Calu3 (cell line): ENCODE measurements at regions not wholly inside any gene's neighbourhood (a gene's known extent, or its start where the extent isn't known, plus 50 kb on each side); places are given as distances from the start of the nearest gene placed in this dataset.

Experiments
- BruUV-seq: library from RNA; stranded (reverse); fragments of 400-500 nt; replicated peaks from 2 replicates; lab custom pipeline; 2021; lab: Mats Ljungman, UMichigan
- CTCF ChIA-PET: fragments of 300-600 bp; sonication (Branson Sonifier 250); formaldehyde crosslinking; loops from one replicate; lab custom pipeline; 2022; ENCODE audit warnings: antibody characterized with exemption; lab: Charles Lee
- DNase-seq: peaks from one replicate; pipeline ENCODE4 v3.0.0; 2022
- H3K27ac Mint-ChIP-seq: one replicate; pipeline ENCODE4 v1.8.0; 2022; ENCODE audit warnings: mixed read lengths; ENCODE audit not compliant: unreplicated experiment
- H3K27me3 Mint-ChIP-seq: one replicate; pipeline ENCODE4 v1.8.0; 2022; ENCODE audit warnings: mixed read lengths; ENCODE audit not compliant: unreplicated experiment
- H3K36me3 Mint-ChIP-seq: one replicate; pipeline ENCODE4 v1.8.0; 2022; ENCODE audit warnings: mild to moderate bottlenecking, moderate library complexity, mixed read lengths; ENCODE audit not compliant: insufficient read depth, unreplicated experiment
- H3K4me1 Mint-ChIP-seq: one replicate; pipeline ENCODE4 v1.8.0; 2022; ENCODE audit warnings: mild to moderate bottlenecking, low read depth, mixed read lengths; ENCODE audit not compliant: unreplicated experiment
- H3K4me3 Mint-ChIP-seq: one replicate; pipeline ENCODE4 v1.8.0; 2022; ENCODE audit warnings: mild to moderate bottlenecking, low read depth, moderate library complexity, mixed read lengths; ENCODE audit not compliant: unreplicated experiment
- H3K9me3 Mint-ChIP-seq: one replicate; pipeline ENCODE4 v1.8.0; 2022; ENCODE audit warnings: low read depth, mixed read lengths; ENCODE audit not compliant: unreplicated experiment
- intact Hi-C: fragments of 100-400 bp; cut with micrococcal nuclease; formaldehyde crosslinking; loops from one replicate; pipeline ENCODE4 v1.10.0; 2022; ENCODE audit not compliant: unreplicated experiment
- TF ChIP-seq, protein P1 (sequence below): fragments of 200-600 bp; IDR thresholded peaks from one replicate; pipeline ENCODE4 v1.8.0; 2022; ENCODE audit warnings: antibody characterized with exemption; ENCODE audit not compliant: unreplicated experiment

DNA sequence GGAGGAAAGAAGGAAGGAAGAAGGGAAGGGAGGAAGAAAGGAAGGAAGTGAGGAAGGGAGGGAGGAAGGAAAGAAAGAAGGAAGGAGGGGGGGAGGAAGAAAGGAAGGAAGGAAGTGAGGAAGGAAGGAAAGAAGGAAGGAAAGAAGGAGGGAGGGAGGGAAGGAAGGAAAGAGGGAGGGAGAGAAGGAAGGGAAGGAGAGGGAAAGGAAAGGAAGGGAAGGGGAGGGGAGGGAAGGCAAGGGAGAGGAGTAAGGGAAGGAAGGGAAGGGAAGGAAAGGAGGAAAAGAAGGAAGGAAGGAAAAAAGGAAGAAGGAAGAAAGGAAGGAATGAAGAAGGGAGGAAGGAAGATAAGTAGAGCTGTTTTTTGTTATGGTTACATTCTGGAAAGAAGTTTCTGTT lies 141.2 kb downstream of the LRRC3B start:
- no peak for DNase-seq
- CTCF ChIA-PET, result no interaction called here
- intact Hi-C loops, result no loop called here
- Mint-ChIP-seq H3K4me3 (no peak overlapping the region), H3K36me3 (no peaks in the 10 kb centered on the region), H3K4me1 (no peaks in the 10 kb centered on the region), H3K9me3 (no peaks in the 10 kb centered on the region), H3K27ac (no peak overlapping the region), H3K27me3 (no peaks in the 10 kb centered on the region)
- BruUV-seq, result no TSS peak
- TF ChIP-seq, protein P1, sequence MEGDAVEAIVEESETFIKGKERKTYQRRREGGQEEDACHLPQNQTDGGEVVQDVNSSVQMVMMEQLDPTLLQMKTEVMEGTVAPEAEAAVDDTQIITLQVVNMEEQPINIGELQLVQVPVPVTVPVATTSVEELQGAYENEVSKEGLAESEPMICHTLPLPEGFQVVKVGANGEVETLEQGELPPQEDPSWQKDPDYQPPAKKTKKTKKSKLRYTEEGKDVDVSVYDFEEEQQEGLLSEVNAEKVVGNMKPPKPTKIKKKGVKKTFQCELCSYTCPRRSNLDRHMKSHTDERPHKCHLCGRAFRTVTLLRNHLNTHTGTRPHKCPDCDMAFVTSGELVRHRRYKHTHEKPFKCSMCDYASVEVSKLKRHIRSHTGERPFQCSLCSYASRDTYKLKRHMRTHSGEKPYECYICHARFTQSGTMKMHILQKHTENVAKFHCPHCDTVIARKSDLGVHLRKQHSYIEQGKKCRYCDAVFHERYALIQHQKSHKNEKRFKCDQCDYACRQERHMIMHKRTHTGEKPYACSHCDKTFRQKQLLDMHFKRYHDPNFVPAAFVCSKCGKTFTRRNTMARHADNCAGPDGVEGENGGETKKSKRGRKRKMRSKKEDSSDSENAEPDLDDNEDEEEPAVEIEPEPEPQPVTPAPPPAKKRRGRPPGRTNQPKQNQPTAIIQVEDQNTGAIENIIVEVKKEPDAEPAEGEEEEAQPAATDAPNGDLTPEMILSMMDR, result no peak

DNA sequence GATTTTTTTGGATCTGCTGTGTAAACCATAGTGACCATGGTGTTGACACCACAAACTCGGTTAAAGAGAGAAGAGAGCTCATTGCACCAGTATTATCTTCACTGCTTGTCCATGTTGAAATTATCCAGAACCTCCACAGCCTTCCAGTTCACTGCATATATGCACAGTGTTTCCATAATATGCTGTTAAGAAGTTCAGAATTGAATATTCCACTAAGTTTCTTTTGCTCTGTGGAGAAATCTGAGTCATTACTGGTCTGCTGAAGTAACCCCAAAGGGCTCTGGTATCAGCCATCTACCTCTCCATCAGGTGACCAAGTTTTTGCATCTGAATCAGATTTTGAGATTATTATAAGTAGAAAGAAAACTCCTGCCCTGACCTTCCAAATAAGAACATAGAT lies 143.5 kb downstream of the LRRC3B start:
- Mint-ChIP-seq H3K27me3 (no peaks in the 10 kb centered on the region), H3K4me3 (no peak overlapping the region), H3K36me3 (no peaks in the 10 kb centered on the region), H3K9me3 (no peaks in the 10 kb centered on the region), H3K27ac (no peak overlapping the region), H3K4me1 (no peaks in the 10 kb centered on the region)
- no peak for DNase-seq
- CTCF ChIA-PET, result no interaction called here
- TF ChIP-seq, protein P1, result no peak
- intact Hi-C loops, result no loop called here
- no TSS peak for BruUV-seq

DNA sequence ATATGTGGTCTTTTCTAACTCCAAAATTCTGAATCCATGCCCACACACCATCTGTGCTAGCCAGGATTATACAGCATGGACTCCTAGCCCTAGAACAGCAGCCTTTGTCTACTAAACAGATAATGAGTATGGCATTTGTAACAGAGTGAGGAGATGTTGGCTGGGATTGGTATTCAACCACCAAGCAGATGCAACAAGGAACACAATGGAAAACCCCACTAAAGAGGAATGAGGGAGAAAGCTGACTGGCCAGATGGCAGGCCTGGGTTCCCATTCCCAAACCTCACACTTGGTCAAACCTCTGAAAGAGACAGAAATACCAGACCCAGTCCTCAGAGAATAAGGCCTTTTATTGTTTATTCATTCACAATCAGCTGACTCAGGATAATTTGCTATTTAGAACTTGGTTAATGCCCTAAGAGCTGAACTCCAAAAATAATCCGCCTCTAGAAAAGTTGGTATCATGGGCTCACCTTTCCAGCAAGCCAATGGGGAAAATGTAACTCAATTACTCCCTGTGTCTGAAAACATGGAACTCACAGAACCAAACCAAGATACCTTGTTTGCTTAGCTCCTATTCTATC lies 145.6 kb downstream of the LRRC3B start:
- BruUV-seq, result no TSS peak
- intact Hi-C loops, result no loop called here
- no peaks in the 10 kb centered on the region for H3K36me3 Mint-ChIP-seq
- peaks cover 1% of the 10 kb centered on the region for H3K9me3 Mint-ChIP-seq
- CTCF ChIA-PET, result no interaction called here
- H3K4me1 Mint-ChIP-seq, result no peaks in the 10 kb centered on the region
- H3K4me3 Mint-ChIP-seq, result no peak overlapping the region
- no peak for DNase-seq
- no peaks in the 10 kb centered on the region for H3K27me3 Mint-ChIP-seq
- no peak overlapping the region for H3K27ac Mint-ChIP-seq
- TF ChIP-seq, protein P1, result no peak

DNA sequence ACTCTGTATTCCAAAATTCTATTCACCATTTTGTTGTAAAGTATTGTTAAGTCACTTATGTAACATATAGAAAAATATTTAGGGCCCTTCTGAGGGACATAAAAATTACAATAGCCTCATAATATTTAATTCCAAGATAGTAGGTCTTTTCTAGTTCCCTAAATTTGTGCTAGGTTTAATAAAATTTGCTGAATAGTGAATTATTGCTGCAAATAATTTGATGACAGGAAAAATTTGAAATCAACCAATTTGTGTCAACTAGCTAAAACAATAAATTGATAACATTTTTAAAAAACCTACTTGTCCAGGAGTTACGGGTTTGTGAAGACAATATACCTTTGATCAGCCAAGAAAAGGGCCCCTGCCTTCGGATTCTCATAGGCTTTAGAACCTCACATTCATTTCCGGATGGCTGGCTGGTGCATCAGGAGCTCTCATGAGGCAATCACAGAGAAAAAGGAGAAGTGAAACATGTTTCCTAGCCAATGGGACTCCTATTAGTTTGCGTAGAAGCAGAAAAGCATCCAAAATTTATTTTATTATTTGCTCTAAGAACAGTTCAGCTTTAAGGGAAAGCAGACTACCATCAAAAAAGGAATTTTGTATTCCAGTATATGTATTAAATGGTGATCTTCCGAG lies 177.2 kb downstream of the LRRC3B start:
- H3K36me3 Mint-ChIP-seq, result no peaks in the 10 kb centered on the region
- DNase-seq, result no peak
- no TSS peak for BruUV-seq
- TF ChIP-seq, protein P1, result no peak
- no peaks in the 10 kb centered on the region for H3K27me3 Mint-ChIP-seq
- H3K4me1 Mint-ChIP-seq, result no peaks in the 10 kb centered on the region
- no peak overlapping the region for H3K27ac Mint-ChIP-seq
- CTCF ChIA-PET, result no interaction called here
- H3K4me3 Mint-ChIP-seq, result no peak overlapping the region
- intact Hi-C loops, result no loop called here
- no peaks in the 10 kb centered on the region for H3K9me3 Mint-ChIP-seq
